Bronchial epithelial cell (primary cell): ENCODE measurements at regions not wholly inside any gene's neighbourhood (a gene's known extent, or its start where the extent isn't known, plus 50 kb on each side); places are given as distances from the start of the nearest gene placed in this dataset.

Experiments used
- DNase-seq: peaks from one replicate; pipeline ENCODE4 v3.0.0-alpha.2; 2010; ENCODE audit warnings: low read depth
- FAIRE-seq: peaks from 2 replicates; lab custom pipeline; 2011; peaks lifted over from hg19 to GRCh38; lab: Jason Lieb, UNC
- H3K27me3 ChIP-seq: 2 replicates; pipeline ENCODE4 v1.5.1; 2011; ENCODE audit warnings: low read length; ENCODE audit not compliant: control insufficient read depth, insufficient read depth
- H3K36me3 ChIP-seq: 2 replicates; pipeline ENCODE4 v1.5.1; 2011; ENCODE audit warnings: low read length; ENCODE audit not compliant: control insufficient read depth, insufficient read depth
- H3K4me3 ChIP-seq: 2 replicates; pipeline ENCODE4 v1.5.1; 2011; ENCODE audit warnings: mild to moderate bottlenecking, low read depth, low read length, control low read depth
- CTCF ChIP-seq: IDR thresholded peaks from 2 replicates; pipeline ENCODE4 v1.5.1; 2011; ENCODE audit warnings: mild to moderate bottlenecking, moderate library complexity, low read length, control low read depth, inconsistent platforms; ENCODE audit not compliant: insufficient read depth, severe bottlenecking

GRCh38 chr9:115220319-115221005, 102.5 kb upstream of the TNC start:
- no peaks in the 10 kb centered on the region for H3K36me3 ChIP-seq
- H3K4me3 ChIP-seq = no peak overlapping the region
- no peaks in the 10 kb centered on the region for H3K27me3 ChIP-seq
- no peak for TF ChIP-seq CTCF
- FAIRE-seq (peak; percentile 98), DNase-seq (peak; percentile 91)

GRCh38 chr9:115223471-115223870, 105.5 kb upstream of the TNC start:
- Histone ChIP-seq H3K27me3 (no peaks in the 10 kb centered on the region), H3K36me3 (no peaks in the 10 kb centered on the region), H3K4me3 (no peak overlapping the region)
- no peak for TF ChIP-seq CTCF
- FAIRE-seq (peak; percentile 13), DNase-seq (no peak)

- FAIRE-seq = no peak
- TF ChIP-seq CTCF = no peak
- DNase-seq = no peak
Observed at GRCh38 chr9:115225459-115226116, 107.6 kb upstream of the TNC start.

GRCh38 chr9:115226152-115226551, 108.2 kb upstream of the TNC start:
- no peak for DNase-seq
- H3K4me3 ChIP-seq = no peak overlapping the region
- TF ChIP-seq CTCF = no peak
- no peaks in the 10 kb centered on the region for H3K27me3 ChIP-seq
- no peaks in the 10 kb centered on the region for H3K36me3 ChIP-seq
- no peak for FAIRE-seq

More at GRCh38 chr9:115225459-115226116, 107.6 kb upstream of the TNC start:
- H3K27me3 ChIP-seq = no peaks in the 10 kb centered on the region
- H3K36me3 ChIP-seq = no peaks in the 10 kb centered on the region
- H3K4me3 ChIP-seq = no peak overlapping the region

GRCh38 chr9:115229496-115229895, 111.5 kb upstream of the TNC start:
- Histone ChIP-seq H3K36me3 (no peaks in the 10 kb centered on the region), H3K27me3 (no peaks in the 10 kb centered on the region), H3K4me3 (no peak overlapping the region)
- DNase-seq = peak; percentile 93
- no peak for TF ChIP-seq CTCF
- FAIRE-seq = no peak
